K562 (cell line): ENCODE measurements at regions not wholly inside any gene's neighbourhood (a gene's known extent, or its start where the extent isn't known, plus 50 kb on each side); places are given as distances from the start of the nearest gene placed in this dataset.

Experiments
- ATAC-seq: fragments of 200-7000 bp; cut with Tn5 transposase; 3 replicates; pipeline ENCODE4 v1.9.1; 2020; ENCODE audit warnings: moderate library complexity
- BruUV-seq: library from RNA; stranded (reverse); fragments of 400-500 nt; replicated peaks from 2 replicates; lab custom pipeline; 2021; lab: Mats Ljungman, UMichigan
- CTCF ChIA-PET: fragments of 300-600 bp; formaldehyde crosslinking; extraction: SDS; loops from one replicate; lab custom pipeline; 2021; ENCODE audit warnings: low intra/inter-chr PET ratio; lab: Yijun Ruan, JAX
- POLR2A ChIA-PET: fragments of 300-600, 350-650 bp; sonication (Branson Sonifier 250); formaldehyde crosslinking; extraction: SDS; loops from one replicate; lab custom pipeline; 2021; ENCODE audit warnings: antibody characterized with exemption, inconsistent platforms; lab: Yijun Ruan, JAX
- DNase-seq, 4 experiments: peaks; one replicate each; pipeline versions ENCODE4 v3.0.0 to v3.0.0-alpha.2; 2011 to 2018; ENCODE audit warnings: low spot score in 3 of 4, mixed read lengths in 3 of 4; ENCODE audit errors: extremely low read depth in 1 of 4
- FAIRE-seq: peaks from 2 replicates; lab custom pipeline; 2011; peaks lifted over from hg19 to GRCh38; lab: Jason Lieb, UNC
- H2AFZ ChIP-seq: 2 replicates; pipeline ENCODE4 v1.6.0; 2011; ENCODE audit warnings: low read depth, low read length, control low read depth, inconsistent platforms
- H3K27ac ChIP-seq: fragments of 200-600 bp; 3 replicates; pipeline ENCODE4 v1.8.0; 2011; ENCODE audit warnings: low read depth, mild to moderate bottlenecking, control low read depth, inconsistent platforms, low read length, moderate library complexity, mixed read lengths; ENCODE audit errors: extremely low read depth
- H3K27me3 ChIP-seq, 2 experiments: fragments of 300-600 bp in 1 of 2; 2 replicates in 1 of 2; 3 replicates in 1 of 2; pipeline versions ENCODE4 v1.6.0 to v1.8.0; 2011; ENCODE audit warnings: inconsistent platforms in 2 of 2, low read length in 2 of 2, mild to moderate bottlenecking in 1 of 2, mixed read lengths in 1 of 2, moderate library complexity in 1 of 2; ENCODE audit not compliant: control insufficient read depth in 2 of 2, insufficient read depth in 2 of 2
- H3K36me3 ChIP-seq: fragments of 300-600 bp; 3 replicates; pipeline ENCODE4 v1.8.0; 2011; ENCODE audit warnings: mild to moderate bottlenecking, low read length, inconsistent platforms; ENCODE audit not compliant: control insufficient read depth, insufficient read depth
- H3K4me1 ChIP-seq, 2 experiments: fragments of 200-600 bp in 1 of 2; replicated peaks in 1 of 2; 2 replicates in 1 of 2; 3 replicates in 1 of 2; pipeline versions ENCODE4 v1.5.1 to v1.8.0; 2011; ENCODE audit warnings: inconsistent platforms in 2 of 2, low read length in 2 of 2, mild to moderate bottlenecking in 1 of 2, mixed read lengths in 1 of 2, moderate library complexity in 1 of 2; ENCODE audit not compliant: control insufficient read depth in 2 of 2, insufficient read depth in 2 of 2
- H3K4me2 ChIP-seq: 2 replicates; pipeline ENCODE4 v1.6.1; 2011; ENCODE audit warnings: low read length, control low read depth, inconsistent platforms, mixed read lengths; ENCODE audit not compliant: insufficient read depth
- H3K4me3 ChIP-seq: fragments of 200-600 bp; sonication (generic), shearing (Covaris generic); 2 replicates; pipeline ENCODE4 v1.5.1; 2016; ENCODE audit warnings: control low read depth, inconsistent platforms
- H3K79me2 ChIP-seq: fragments of 200-600 bp; 3 replicates; pipeline ENCODE4 v1.8.0; 2011; ENCODE audit warnings: low read length, inconsistent platforms; ENCODE audit not compliant: control insufficient read depth, insufficient read depth
- H3K9ac ChIP-seq, 2 experiments: 2 replicates each; pipeline versions ENCODE4 v1.6.0 to v1.6.1; 2011; ENCODE audit warnings: low read depth in 2 of 2, low read length in 2 of 2, control low read depth in 1 of 2, inconsistent platforms in 1 of 2, mild to moderate bottlenecking in 1 of 2, mixed read lengths in 1 of 2; ENCODE audit not compliant: insufficient read depth in 1 of 2
- H3K9me1 ChIP-seq: one replicate; pipeline ENCODE4 v1.6.0; 2011; ENCODE audit warnings: inconsistent platforms, mild to moderate bottlenecking, low read length, moderate library complexity; ENCODE audit not compliant: control insufficient read depth, insufficient read depth
- H3K9me3 ChIP-seq: replicated peaks from 2 replicates; pipeline ENCODE4 v1.5.1; 2011; ENCODE audit warnings: low read depth, low read length, inconsistent platforms; ENCODE audit not compliant: control insufficient read depth, insufficient read depth
- H4K20me1 ChIP-seq: replicated peaks from 2 replicates; pipeline ENCODE4 v1.6.1; 2011; ENCODE audit warnings: low read length, inconsistent platforms, mixed read lengths; ENCODE audit not compliant: control insufficient read depth, insufficient read depth
- BACH1 ChIP-seq: fragments of 200-800 bp; sonication (Bioruptor generic); IDR thresholded peaks from 2 replicates; pipeline ENCODE4 v1.6.1; 2016; ENCODE audit warnings: missing genetic modification characterization, missing compliant biosample characterization
- ETS2 ChIP-seq: IDR thresholded peaks from 2 replicates; pipeline ENCODE4 v1.6.1; 2016; ENCODE audit warnings: borderline replicate concordance, missing genetic modification characterization, mild to moderate bottlenecking, moderate library complexity, missing compliant biosample characterization; ENCODE audit not compliant: poor library complexity, severe bottlenecking
- ETV6 ChIP-seq, 3 experiments: fragments of 150-350 bp in 1 of 3; sonication (generic) in 1 of 3; formaldehyde crosslinking in 1 of 3; IDR thresholded peaks; 2 replicates each; pipeline versions ENCODE4 v1.6.1 to v1.8.0; 2014 to 2022; ENCODE audit warnings: borderline replicate concordance in 2 of 3, low read depth in 2 of 3, antibody characterized with exemption in 1 of 3, low read length in 1 of 3, mild to moderate bottlenecking in 1 of 3, missing genetic modification reagents in 1 of 3
- HBP1 ChIP-seq: fragments of 450-650 bp; formaldehyde crosslinking; IDR thresholded peaks from 2 replicates; pipeline ENCODE4 v1.4.0; 2022; ENCODE audit warnings: missing genetic modification characterization
- POLR2AphosphoS2 ChIP-seq: IDR thresholded peaks from 2 replicates; pipeline ENCODE4 v1.6.1; 2012; ENCODE audit warnings: low read length, improper control_type of control experiment
- ZFPM2 ChIP-seq: fragments of 250-450 bp; sonication (Bioruptor Pico); IDR thresholded peaks from 2 replicates; pipeline ENCODE4 v1.5.1; 2022; ENCODE audit warnings: mild to moderate bottlenecking
- ZNF444 ChIP-seq: fragments of 250-450 bp; sonication (Bioruptor Pico); IDR thresholded peaks from 2 replicates; pipeline ENCODE4 v1.4.0; 2020; ENCODE audit warnings: mild to moderate bottlenecking, moderate library complexity
- WGBS: fragments of 100-300 bp; shearing (Covaris generic); methylation state at CpG from one replicate; pipeline ENCODE4 v1.1.6; 2016; ENCODE audit warnings: low coverage, mixed read lengths; ENCODE audit not compliant: insufficient coverage; ENCODE audit errors: missing lambda C conversion rate; 5-methylcytosine and 5-hydroxymethylcytosine counted together
- in situ Hi-C: fragments of 300-500 bp; cut with MboI; formaldehyde crosslinking; loops from 4 replicates; pipeline ENCODE4 v1.15.0; 2018; ENCODE audit warnings: inconsistent platforms, mixed read lengths
- intact Hi-C: fragments of 100-400 bp; cut with micrococcal nuclease; formaldehyde crosslinking; loops from 2 replicates; pipeline ENCODE4 v1.14.2; 2022

DNA sequence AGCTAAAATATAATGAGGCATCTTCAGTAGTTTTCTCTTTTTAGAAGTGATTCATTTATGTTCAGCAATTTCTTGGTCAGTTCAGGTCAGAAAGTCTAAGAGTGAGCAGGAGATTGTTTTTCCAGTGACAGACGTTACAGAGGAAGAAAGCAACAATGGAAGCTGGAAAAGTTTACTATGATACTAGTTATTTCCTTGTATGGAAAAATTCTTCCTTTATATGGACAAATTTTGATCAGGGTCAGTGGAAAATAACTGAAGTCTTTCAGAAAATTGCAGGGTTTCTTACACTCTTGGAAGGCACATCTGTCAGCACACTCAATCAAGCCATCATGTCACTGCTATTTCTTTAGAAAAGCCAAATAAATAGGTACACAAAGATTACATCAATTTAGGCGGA is 1120.7 kb downstream of the FAT4 start:
- WGBS: 77% methylated on average over 2 of the region's 2 CpGs
- Histone ChIP-seq H3K27ac (no peak overlapping the region), H3K36me3 (peaks cover 30% of the 10 kb centered on the region), H3K4me3 (no peak overlapping the region), H2AFZ (no peak overlapping the region), H3K4me2 (no peak overlapping the region), H3K79me2 (no peaks in the 10 kb centered on the region), H3K4me1 (no peaks in the 10 kb centered on the region), H3K9me3 (no peaks in the 10 kb centered on the region), H4K20me1 (no peaks in the 10 kb centered on the region), H3K9ac (no peak overlapping the region), H3K9me1 (no peaks in the 10 kb centered on the region), H3K27me3 (no peaks in the 10 kb centered on the region)
- FAIRE-seq (no peak), ATAC-seq (no peak), DNase-seq (no peak)
- POLR2A ChIA-PET: interaction anchor here (1.1 kb wide), 1 partner anchor 12 kb away, joined by 4 read pairs; no protein-coding TSS in a partner anchor
- CTCF ChIA-PET: no interaction called here
- TF ChIP-seq POLR2AphosphoS2 (no peak), HBP1 (CRISPR knock-in tag) (no peak), ZFPM2 (CRISPR knock-in tag) (no peak), ZNF444 (CRISPR knock-in tag) (no peak), ETS2 (tag) (no peak), ETV6 (IDR thresholded peaks at IDR 0.05; ENCODE audit: borderline replicate concordance in 1 of 2, low read depth in 2 of 2, low read length in 1 of 2) (no peak), ETV6 (CRISPR knock-in tag; IDR thresholded peaks at IDR 0.05; ENCODE audit: borderline replicate concordance) (no peak), BACH1 (tag) (no peak)
- in situ Hi-C loops: no loop called here
- no TSS peak for BruUV-seq
- intact Hi-C loops: no loop called here
